ENCODE measurements at regions not wholly inside any gene's neighbourhood (a gene's known extent, or its start where the extent isn't known, plus 50 kb on each side); places are given as distances from the start of the nearest gene placed in this dataset.

GRCh38 chr10:62511656-62512055 lies 137.5 kb downstream of the ZNF365 start:
- TF ChIP-seq CTCF (IDR thresholded peaks at IDR 0.05): no peak
- Histone ChIP-seq H3K4me3 (ENCODE audit: low read depth, low read length) (no peak overlapping the region), H3K79me2 (no peaks in the 10 kb centered on the region), H3K4me2 (ENCODE audit: low read length) (no peak overlapping the region), H3K36me3 (ENCODE audit: control insufficient read depth, insufficient read depth, low read length) (no peaks in the 10 kb centered on the region), H3K9me3 (ENCODE audit: control insufficient read depth, low read length) (no peaks in the 10 kb centered on the region), H3K4me1 (no peaks in the 10 kb centered on the region), H3K9ac (no peak overlapping the region), H3K27ac (no peak overlapping the region), H2AFZ (no peak overlapping the region), H3K27me3 (ENCODE audit: control insufficient read depth, insufficient read depth, low read length) (peaks cover 3% of the 10 kb centered on the region)

DNA sequence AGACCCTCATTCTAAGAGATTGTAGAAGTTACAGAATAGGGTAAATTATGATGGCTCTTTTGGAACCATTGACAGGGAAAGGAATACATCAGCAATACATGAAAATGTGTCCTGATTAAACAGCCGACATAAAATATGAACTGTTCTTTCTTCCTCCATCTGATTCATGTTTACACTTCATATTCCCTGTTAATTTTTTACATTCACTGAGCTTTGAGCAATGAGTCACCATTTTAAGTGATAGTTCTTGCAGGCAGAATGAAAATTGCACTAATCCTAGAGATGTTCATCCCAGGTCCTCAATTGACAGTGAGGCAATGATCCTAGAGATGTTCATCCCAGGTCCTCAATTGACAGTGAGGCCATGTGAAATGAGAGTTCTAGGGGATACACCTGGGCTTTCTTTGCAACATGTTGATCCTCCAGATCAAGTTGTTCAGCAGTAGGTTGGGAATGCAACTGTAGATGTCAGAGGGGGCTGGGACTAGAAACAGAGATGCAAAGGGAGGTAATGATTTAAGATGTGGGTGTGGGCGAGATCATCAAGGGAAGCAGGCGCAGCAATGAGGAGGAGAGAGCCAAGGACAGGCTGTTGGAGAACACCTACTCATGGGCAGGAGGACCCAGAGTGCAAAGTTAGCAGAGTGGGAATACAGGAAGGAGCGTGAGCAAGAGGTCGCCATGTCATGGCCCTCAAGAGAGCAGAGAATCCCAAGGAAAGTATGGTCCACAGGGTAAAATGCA lies 138.7 kb downstream of the ZNF365 start:
- Histone ChIP-seq H3K36me3 (ENCODE audit: control insufficient read depth, insufficient read depth, low read length) (no peaks in the 10 kb centered on the region), H3K9me3 (ENCODE audit: control insufficient read depth, low read length) (no peaks in the 10 kb centered on the region), H3K4me1 (no peaks in the 10 kb centered on the region), H3K79me2 (no peaks in the 10 kb centered on the region), H2AFZ (no peak overlapping the region), H3K27ac (no peak overlapping the region), H3K4me2 (ENCODE audit: low read length) (no peak overlapping the region), H3K27me3 (ENCODE audit: control insufficient read depth, insufficient read depth, low read length) (peaks cover 3% of the 10 kb centered on the region), H3K4me3 (ENCODE audit: low read depth, low read length) (no peak overlapping the region), H3K9ac (no peak overlapping the region)
- TF ChIP-seq CTCF (IDR thresholded peaks at IDR 0.05): no peak

- Histone ChIP-seq H2AFZ (no peak overlapping the region), H3K27ac (no peak overlapping the region), H3K4me1 (no peaks in the 10 kb centered on the region), H3K4me3 (ENCODE audit: low read depth, low read length) (no peak overlapping the region), H3K27me3 (ENCODE audit: control insufficient read depth, insufficient read depth, low read length) (peaks cover 3% of the 10 kb centered on the region), H3K36me3 (ENCODE audit: control insufficient read depth, insufficient read depth, low read length) (no peaks in the 10 kb centered on the region), H3K79me2 (no peaks in the 10 kb centered on the region), H3K4me2 (ENCODE audit: low read length) (no peak overlapping the region), H3K9me3 (ENCODE audit: control insufficient read depth, low read length) (no peaks in the 10 kb centered on the region), H3K9ac (no peak overlapping the region)
- no peak for TF ChIP-seq CTCF (IDR thresholded peaks at IDR 0.05)
These were observed 140.0 kb downstream of the ZNF365 start for GRCh38 chr10:62514079-62514693.

DNA sequence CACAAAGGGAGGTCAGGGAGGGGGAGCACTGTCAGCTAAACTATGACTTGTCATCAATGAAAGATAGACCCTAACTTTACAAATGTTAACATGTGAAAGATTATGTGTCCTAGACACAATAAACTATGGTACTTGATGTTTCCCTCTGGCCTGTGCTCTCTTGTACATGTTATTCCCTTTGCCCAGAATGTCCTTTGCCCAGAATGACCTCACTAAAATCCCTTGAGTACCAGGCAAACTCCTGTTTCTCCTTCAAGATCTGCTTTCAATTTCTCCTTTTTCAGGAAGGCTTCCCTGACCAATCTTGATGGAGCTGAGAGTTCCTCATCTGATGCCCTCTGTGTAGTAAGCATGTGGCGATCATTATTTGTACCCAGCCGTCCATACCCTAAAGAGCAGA lies 143.1 kb downstream of the ZNF365 start:
- Histone ChIP-seq H2AFZ (no peak overlapping the region), H3K79me2 (no peaks in the 10 kb centered on the region), H3K9ac (no peak overlapping the region), H3K9me3 (ENCODE audit: control insufficient read depth, low read length) (no peaks in the 10 kb centered on the region), H3K4me2 (ENCODE audit: low read length) (no peak overlapping the region), H3K27ac (no peak overlapping the region), H3K4me1 (no peaks in the 10 kb centered on the region), H3K4me3 (ENCODE audit: low read depth, low read length) (no peak overlapping the region), H3K27me3 (ENCODE audit: control insufficient read depth, insufficient read depth, low read length) (peaks cover 3% of the 10 kb centered on the region), H3K36me3 (ENCODE audit: control insufficient read depth, insufficient read depth, low read length) (no peaks in the 10 kb centered on the region)
- no peak for TF ChIP-seq CTCF (IDR thresholded peaks at IDR 0.05)
